HCT116 (cell line): ENCODE measurements at regions not wholly inside any gene's neighbourhood (a gene's known extent, or its start where the extent isn't known, plus 50 kb on each side); places are given as distances from the start of the nearest gene placed in this dataset.

Experiments
- ATAC-seq: fragments of 200-7000 bp; cut with Tn5 transposase; 2 replicates; pipeline ENCODE4 v1.9.1; 2020; ENCODE audit warnings: mild to moderate bottlenecking, moderate library complexity
- BruUV-seq: library from RNA; stranded (reverse); fragments of 400-500 nt; replicated peaks from 2 replicates; lab custom pipeline; 2021; lab: Mats Ljungman, UMichigan
- CTCF ChIA-PET: fragments of 300-600 bp; sonication (Branson Sonifier 250); formaldehyde crosslinking; loops from one replicate; lab custom pipeline; 2021; ENCODE audit warnings: antibody characterized with exemption; lab: Charles Lee
- POLR2A ChIA-PET: fragments of 300-600, 350-600 bp; sonication (Branson Sonifier 250); formaldehyde crosslinking; loops from one replicate; lab custom pipeline; 2021; ENCODE audit warnings: antibody characterized with exemption; lab: Charles Lee
- RAD21 ChIA-PET, 2 experiments: fragments of 300-600 bp; sonication (Branson Sonifier 250); formaldehyde crosslinking; loops; one replicate each; lab custom pipeline; 2023; ENCODE audit warnings: low total read pairs in 2 of 2; ENCODE audit not compliant: uncharacterized antibody in 2 of 2, unreplicated experiment in 2 of 2, low non-redundant PET in 1 of 2; lab: Charles Lee
- DNase-seq: peaks from one replicate; pipeline ENCODE4 v3.0.0-alpha.2; 2010; ENCODE audit warnings: low read depth, low spot score
- H2AFZ ChIP-seq: fragments of 200-600 bp; shearing (Covaris generic), sonication (generic); 2 replicates; pipeline ENCODE4 v1.6.1; 2017; ENCODE audit warnings: low read depth, mixed run types, mixed read lengths, antibody characterized with exemption, low read length; ENCODE audit not compliant: poor library complexity, severe bottlenecking
- H3K27ac ChIP-seq: 2 replicates; pipeline ENCODE4 v1.5.1; 2012; ENCODE audit warnings: low read depth, low read length
- H3K27me3 ChIP-seq: fragments of 200-600 bp; sonication (generic); 2 replicates; pipeline ENCODE4 v1.6.1; 2016; ENCODE audit warnings: mixed run types, low read length, mixed read lengths; ENCODE audit not compliant: insufficient read depth
- H3K36me3 ChIP-seq, 2 experiments: fragments of 200-500 bp in 1 of 2; fragments of 200-600 bp in 1 of 2; sonication (Bioruptor generic) in 1 of 2; sonication (generic) in 1 of 2; 2 replicates each; pipeline versions ENCODE4 v1.5.1 to v1.6.1; 2014 to 2016; ENCODE audit warnings: low read length in 2 of 2, inconsistent platforms in 1 of 2, mixed read lengths in 1 of 2, mixed run types in 1 of 2; ENCODE audit not compliant: insufficient read depth in 2 of 2, control insufficient read depth in 1 of 2
- H3K4me1 ChIP-seq, 2 experiments: fragments of 200-600 bp in 1 of 2; sonication (generic) in 1 of 2; 2 replicates each; pipeline versions ENCODE4 v1.5.1 to v1.6.1; 2012 to 2017; ENCODE audit warnings: low read length in 2 of 2, inconsistent platforms in 1 of 2, mild to moderate bottlenecking in 1 of 2, mixed read lengths in 1 of 2, mixed run types in 1 of 2, moderate library complexity in 1 of 2; ENCODE audit not compliant: insufficient read depth in 2 of 2, control insufficient read depth in 1 of 2
- H3K4me2 ChIP-seq: fragments of 200-600 bp; sonication (generic); 2 replicates; pipeline ENCODE4 v1.6.1; 2017; ENCODE audit warnings: mixed run types, low read length, mixed read lengths
- H3K4me3 ChIP-seq, 2 experiments: fragments of 200-600 bp in 1 of 2; sonication (generic) in 1 of 2; replicated peaks in 1 of 2; 2 replicates each; pipeline ENCODE4 v1.5.1; 2011 to 2016; ENCODE audit warnings: low read length in 2 of 2, control low read depth in 1 of 2, low read depth in 1 of 2, mild to moderate bottlenecking in 1 of 2, mixed read lengths in 1 of 2, mixed run types in 1 of 2
- H3K79me2 ChIP-seq: fragments of 200-600 bp; sonication (generic); 2 replicates; pipeline ENCODE4 v1.6.1; 2017; ENCODE audit warnings: mild to moderate bottlenecking, mixed run types, low read length, moderate library complexity, mixed read lengths; ENCODE audit not compliant: insufficient read depth
- H3K9ac ChIP-seq: fragments of 200-600 bp; sonication (generic); 2 replicates; pipeline ENCODE4 v1.6.1; 2016; ENCODE audit warnings: low read length, mixed read lengths
- H3K9me2 ChIP-seq: fragments of 200-600 bp; sonication (generic), shearing (Covaris generic); 2 replicates; pipeline ENCODE4 v1.6.1; 2017; ENCODE audit warnings: mixed run types, mild to moderate bottlenecking, moderate library complexity; ENCODE audit not compliant: insufficient read depth
- H3K9me3 ChIP-seq, 2 experiments: fragments of 200-500 bp in 1 of 2; fragments of 200-600 bp in 1 of 2; sonication (Bioruptor generic) in 1 of 2; sonication (generic) in 1 of 2; 2 replicates each; pipeline ENCODE4 v1.6.1; 2014 to 2017; ENCODE audit warnings: low read length in 2 of 2, mixed read lengths in 2 of 2, inconsistent platforms in 1 of 2, low read depth in 1 of 2, mild to moderate bottlenecking in 1 of 2, mixed run types in 1 of 2, moderate library complexity in 1 of 2; ENCODE audit not compliant: control insufficient read depth in 1 of 2, insufficient read depth in 1 of 2
- H4K20me1 ChIP-seq: fragments of 200-600 bp; sonication (generic), shearing (Covaris generic); 2 replicates; pipeline ENCODE4 v1.6.1; 2017; ENCODE audit warnings: mixed run types, mild to moderate bottlenecking, moderate library complexity; ENCODE audit not compliant: insufficient read depth
- CBX3 ChIP-seq: IDR thresholded peaks from 2 replicates; pipeline ENCODE4 v1.6.1; 2012; ENCODE audit warnings: low read depth
- CEBPB ChIP-seq: IDR thresholded peaks from 2 replicates; pipeline ENCODE4 v1.6.1; 2012; ENCODE audit warnings: low read depth
- ELF1 ChIP-seq: IDR thresholded peaks from 2 replicates; pipeline ENCODE4 v1.6.1; 2012; ENCODE audit warnings: low read depth, borderline replicate concordance
- POLR2A ChIP-seq: IDR thresholded peaks from 2 replicates; pipeline ENCODE4 v1.7.0; 2011; ENCODE audit warnings: borderline replicate concordance; ENCODE audit not compliant: insufficient read depth, insufficient read length; ENCODE audit errors: extremely low read depth
- POLR2AphosphoS5 ChIP-seq: IDR thresholded peaks from 2 replicates; pipeline ENCODE4 v1.6.1; 2011; ENCODE audit warnings: mild to moderate bottlenecking, low read depth, low read length, moderate library complexity
- RAD21 ChIP-seq: IDR thresholded peaks from 2 replicates; pipeline ENCODE4 v1.6.1; 2012; ENCODE audit warnings: low read depth, mild to moderate bottlenecking
- SIN3A ChIP-seq: IDR thresholded peaks from 2 replicates; pipeline ENCODE4 v1.6.1; 2012; ENCODE audit warnings: low read depth
- YY1 ChIP-seq: IDR thresholded peaks from 2 replicates; pipeline ENCODE4 v1.6.1; 2011; ENCODE audit warnings: low read length, low read depth, moderate library complexity, mild to moderate bottlenecking; ENCODE audit not compliant: insufficient replicate concordance; ENCODE audit errors: extremely low read depth
- ZFX ChIP-seq: fragments of 450-650 bp; IDR thresholded peaks from 2 replicates; pipeline ENCODE4 v1.6.1; 2017
- ZNF274 ChIP-seq: fragments of 200-500 bp; sonication (Bioruptor generic); IDR thresholded peaks from 2 replicates; pipeline ENCODE4 v1.6.1; 2014; ENCODE audit warnings: mild to moderate bottlenecking, low read depth, low read length, inconsistent platforms
- intact Hi-C: fragments of 100-400 bp; cut with micrococcal nuclease; formaldehyde crosslinking; loops from 2 replicates; pipeline ENCODE4 v1.10.0; 2022
- TF ChIP-seq, protein P1 (sequence below): IDR thresholded peaks from 2 replicates; pipeline ENCODE4 v1.6.1; 2011; ENCODE audit warnings: mild to moderate bottlenecking, low read length, moderate library complexity; ENCODE audit not compliant: insufficient replicate concordance; ENCODE audit errors: extremely low read depth

DNA sequence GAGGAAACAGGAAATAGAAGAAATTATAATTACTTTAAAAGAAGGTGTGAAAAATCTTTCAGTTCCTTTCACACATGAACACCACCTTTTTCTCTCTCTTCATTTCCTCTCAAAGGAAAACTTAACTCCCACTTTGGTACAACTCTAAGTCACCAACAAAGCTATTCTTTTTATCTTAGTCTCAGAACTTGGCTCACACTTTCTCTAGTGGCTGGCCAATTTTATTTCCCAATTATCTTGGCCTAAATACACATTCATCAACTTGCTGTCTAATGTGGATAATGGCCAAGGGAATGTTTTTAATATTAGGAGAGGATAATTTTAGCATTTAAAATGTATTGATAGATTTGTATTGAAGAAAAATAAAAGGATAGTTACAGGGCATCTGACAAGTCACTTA lies 64.5 kb upstream of the NAV3 start:
- TF ChIP-seq YY1 (no peak), CEBPB (no peak), ELF1 (no peak), CBX3 (no peak), POLR2AphosphoS5 (no peak), SIN3A (no peak), ZNF274 (no peak), RAD21 (no peak), POLR2A (no peak), ZFX (no peak)
- TF ChIP-seq, protein P1, sequence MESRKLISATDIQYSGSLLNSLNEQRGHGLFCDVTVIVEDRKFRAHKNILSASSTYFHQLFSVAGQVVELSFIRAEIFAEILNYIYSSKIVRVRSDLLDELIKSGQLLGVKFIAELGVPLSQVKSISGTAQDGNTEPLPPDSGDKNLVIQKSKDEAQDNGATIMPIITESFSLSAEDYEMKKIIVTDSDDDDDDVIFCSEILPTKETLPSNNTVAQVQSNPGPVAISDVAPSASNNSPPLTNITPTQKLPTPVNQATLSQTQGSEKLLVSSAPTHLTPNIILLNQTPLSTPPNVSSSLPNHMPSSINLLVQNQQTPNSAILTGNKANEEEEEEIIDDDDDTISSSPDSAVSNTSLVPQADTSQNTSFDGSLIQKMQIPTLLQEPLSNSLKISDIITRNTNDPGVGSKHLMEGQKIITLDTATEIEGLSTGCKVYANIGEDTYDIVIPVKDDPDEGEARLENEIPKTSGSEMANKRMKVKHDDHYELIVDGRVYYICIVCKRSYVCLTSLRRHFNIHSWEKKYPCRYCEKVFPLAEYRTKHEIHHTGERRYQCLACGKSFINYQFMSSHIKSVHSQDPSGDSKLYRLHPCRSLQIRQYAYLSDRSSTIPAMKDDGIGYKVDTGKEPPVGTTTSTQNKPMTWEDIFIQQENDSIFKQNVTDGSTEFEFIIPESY = no peak
- no peaks in the 10 kb centered on the region for H3K79me2 ChIP-seq
- H3K27me3 ChIP-seq = no peaks in the 10 kb centered on the region
- no peak overlapping the region for H3K4me3 ChIP-seq
- H3K9me3 ChIP-seq = no peaks in the 10 kb centered on the region
- H3K36me3 ChIP-seq = no peaks in the 10 kb centered on the region
- DNase-seq = no peak
- ChIA-PET POLR2A (no interaction called here), RAD21 (no interaction called here), CTCF (no interaction called here)
- ATAC-seq = no peak
- no TSS peak for BruUV-seq
- H3K9ac ChIP-seq = no peak overlapping the region
- intact Hi-C loops = no loop called here
- H3K27ac ChIP-seq = no peak overlapping the region
- H2AFZ ChIP-seq = peak overlapping the region; percentile 35
- H3K4me1 ChIP-seq = no peaks in the 10 kb centered on the region
- no peaks in the 10 kb centered on the region for H3K9me2 ChIP-seq
- no peak overlapping the region for H3K4me2 ChIP-seq
- no peaks in the 10 kb centered on the region for H4K20me1 ChIP-seq
